K562 (cell line): ENCODE measurements at regions not wholly inside any gene's neighbourhood (a gene's known extent, or its start where the extent isn't known, plus 50 kb on each side); places are given as distances from the start of the nearest gene placed in this dataset.

ENCODE experiments used
- EP300 ChIP-seq: IDR thresholded peaks from 2 replicates; pipeline ENCODE4 v1.6.1; 2012; ENCODE audit warnings: low read length, improper control_type of control experiment
- KAT7 ChIP-seq: sonication (generic); formaldehyde crosslinking; IDR thresholded peaks from 2 replicates; pipeline ENCODE4 v1.8.0; 2022; ENCODE audit warnings: missing genetic modification reagents, mild to moderate bottlenecking, borderline replicate concordance
- NR1H2 ChIP-seq: sonication (generic); formaldehyde crosslinking; IDR thresholded peaks from 2 replicates; pipeline ENCODE4 v1.4.0; 2020; ENCODE audit warnings: mild to moderate bottlenecking, missing genetic modification reagents
- PRMT5 ChIP-seq: sonication (generic); formaldehyde crosslinking; IDR thresholded peaks from 2 replicates; pipeline ENCODE4 v1.5.0; 2020; ENCODE audit warnings: missing genetic modification reagents
- SIX5 ChIP-seq, 2 experiments: IDR thresholded peaks; 2 replicates each; pipeline ENCODE4 v1.6.1; 2011; ENCODE audit warnings: low read length in 2 of 2, borderline replicate concordance in 1 of 2, low read depth in 1 of 2, mild to moderate bottlenecking in 1 of 2, moderate library complexity in 1 of 2; ENCODE audit not compliant: insufficient read depth in 1 of 2
- ZKSCAN8 ChIP-seq: fragments of 200-800 bp; sonication (Bioruptor generic); IDR thresholded peaks from 2 replicates; pipeline ENCODE4 v1.6.1; 2016; ENCODE audit warnings: missing genetic modification characterization, missing compliant biosample characterization
- TF ChIP-seq, protein P1 (sequence below): fragments of 250-450 bp; sonication (Bioruptor Pico); IDR thresholded peaks from 2 replicates; pipeline ENCODE4 v1.5.0; 2021
- TF ChIP-seq, protein P2 (sequence below): sonication (generic); formaldehyde crosslinking; IDR thresholded peaks from 2 replicates; pipeline ENCODE4 v1.8.0; 2022; ENCODE audit warnings: mild to moderate bottlenecking, missing genetic modification reagents
- TF ChIP-seq, protein P3 (sequence below), 3 experiments: IDR thresholded peaks in 2 of 3; conservative IDR thresholded peaks in 1 of 3; 2 replicates each; pipeline ENCODE4 v1.5.1; 2011 to 2012; ENCODE audit warnings: low read length in 3 of 3, mild to moderate bottlenecking in 3 of 3, control low read depth in 2 of 3, improper control_type of control experiment in 1 of 3, inconsistent platforms in 1 of 3, low read depth in 1 of 3, mixed read lengths in 1 of 3, moderate library complexity in 1 of 3; ENCODE audit not compliant: insufficient read depth in 2 of 3

DNA sequence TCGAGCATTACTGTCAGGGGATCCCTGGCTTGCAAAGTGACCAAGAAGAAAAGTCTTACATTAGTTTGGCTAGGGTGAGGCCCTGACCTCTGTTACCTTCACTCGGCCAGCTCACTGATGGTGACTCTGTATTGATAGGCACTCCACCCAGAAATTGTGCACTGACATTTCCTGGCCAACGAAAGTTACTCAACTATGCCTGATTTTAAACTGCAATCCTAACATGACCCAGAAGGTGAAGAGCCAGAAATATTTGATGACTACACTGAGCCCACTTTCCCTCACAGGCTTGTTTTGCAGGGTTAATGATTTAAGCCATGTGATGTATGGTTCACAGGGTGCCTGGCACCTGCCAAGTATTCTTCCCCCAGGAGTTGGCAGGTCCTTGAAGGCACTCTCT, 208.2 kb upstream of the MAF start:
- TF ChIP-seq PRMT5 (CRISPR knock-in tag) (no peak), SIX5 (IDR thresholded peaks at IDR 0.05; ENCODE audit: borderline replicate concordance in 1 of 2, insufficient read depth in 1 of 2, low read depth in 1 of 2, low read length in 2 of 2) (no peak), NR1H2 (no peak), ZKSCAN8 (no peak), EP300 (no peak), KAT7 (CRISPR knock-in tag) (no peak)
- TF ChIP-seq, protein P1, sequence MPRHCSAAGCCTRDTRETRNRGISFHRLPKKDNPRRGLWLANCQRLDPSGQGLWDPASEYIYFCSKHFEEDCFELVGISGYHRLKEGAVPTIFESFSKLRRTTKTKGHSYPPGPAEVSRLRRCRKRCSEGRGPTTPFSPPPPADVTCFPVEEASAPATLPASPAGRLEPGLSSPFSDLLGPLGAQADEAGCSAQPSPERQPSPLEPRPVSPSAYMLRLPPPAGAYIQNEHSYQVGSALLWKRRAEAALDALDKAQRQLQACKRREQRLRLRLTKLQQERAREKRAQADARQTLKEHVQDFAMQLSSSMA (CRISPR knock-in tag): no peak
- TF ChIP-seq, protein P2, sequence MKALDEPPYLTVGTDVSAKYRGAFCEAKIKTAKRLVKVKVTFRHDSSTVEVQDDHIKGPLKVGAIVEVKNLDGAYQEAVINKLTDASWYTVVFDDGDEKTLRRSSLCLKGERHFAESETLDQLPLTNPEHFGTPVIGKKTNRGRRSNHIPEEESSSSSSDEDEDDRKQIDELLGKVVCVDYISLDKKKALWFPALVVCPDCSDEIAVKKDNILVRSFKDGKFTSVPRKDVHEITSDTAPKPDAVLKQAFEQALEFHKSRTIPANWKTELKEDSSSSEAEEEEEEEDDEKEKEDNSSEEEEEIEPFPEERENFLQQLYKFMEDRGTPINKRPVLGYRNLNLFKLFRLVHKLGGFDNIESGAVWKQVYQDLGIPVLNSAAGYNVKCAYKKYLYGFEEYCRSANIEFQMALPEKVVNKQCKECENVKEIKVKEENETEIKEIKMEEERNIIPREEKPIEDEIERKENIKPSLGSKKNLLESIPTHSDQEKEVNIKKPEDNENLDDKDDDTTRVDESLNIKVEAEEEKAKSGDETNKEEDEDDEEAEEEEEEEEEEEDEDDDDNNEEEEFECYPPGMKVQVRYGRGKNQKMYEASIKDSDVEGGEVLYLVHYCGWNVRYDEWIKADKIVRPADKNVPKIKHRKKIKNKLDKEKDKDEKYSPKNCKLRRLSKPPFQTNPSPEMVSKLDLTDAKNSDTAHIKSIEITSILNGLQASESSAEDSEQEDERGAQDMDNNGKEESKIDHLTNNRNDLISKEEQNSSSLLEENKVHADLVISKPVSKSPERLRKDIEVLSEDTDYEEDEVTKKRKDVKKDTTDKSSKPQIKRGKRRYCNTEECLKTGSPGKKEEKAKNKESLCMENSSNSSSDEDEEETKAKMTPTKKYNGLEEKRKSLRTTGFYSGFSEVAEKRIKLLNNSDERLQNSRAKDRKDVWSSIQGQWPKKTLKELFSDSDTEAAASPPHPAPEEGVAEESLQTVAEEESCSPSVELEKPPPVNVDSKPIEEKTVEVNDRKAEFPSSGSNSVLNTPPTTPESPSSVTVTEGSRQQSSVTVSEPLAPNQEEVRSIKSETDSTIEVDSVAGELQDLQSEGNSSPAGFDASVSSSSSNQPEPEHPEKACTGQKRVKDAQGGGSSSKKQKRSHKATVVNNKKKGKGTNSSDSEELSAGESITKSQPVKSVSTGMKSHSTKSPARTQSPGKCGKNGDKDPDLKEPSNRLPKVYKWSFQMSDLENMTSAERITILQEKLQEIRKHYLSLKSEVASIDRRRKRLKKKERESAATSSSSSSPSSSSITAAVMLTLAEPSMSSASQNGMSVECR: no peak
- TF ChIP-seq, protein P3, sequence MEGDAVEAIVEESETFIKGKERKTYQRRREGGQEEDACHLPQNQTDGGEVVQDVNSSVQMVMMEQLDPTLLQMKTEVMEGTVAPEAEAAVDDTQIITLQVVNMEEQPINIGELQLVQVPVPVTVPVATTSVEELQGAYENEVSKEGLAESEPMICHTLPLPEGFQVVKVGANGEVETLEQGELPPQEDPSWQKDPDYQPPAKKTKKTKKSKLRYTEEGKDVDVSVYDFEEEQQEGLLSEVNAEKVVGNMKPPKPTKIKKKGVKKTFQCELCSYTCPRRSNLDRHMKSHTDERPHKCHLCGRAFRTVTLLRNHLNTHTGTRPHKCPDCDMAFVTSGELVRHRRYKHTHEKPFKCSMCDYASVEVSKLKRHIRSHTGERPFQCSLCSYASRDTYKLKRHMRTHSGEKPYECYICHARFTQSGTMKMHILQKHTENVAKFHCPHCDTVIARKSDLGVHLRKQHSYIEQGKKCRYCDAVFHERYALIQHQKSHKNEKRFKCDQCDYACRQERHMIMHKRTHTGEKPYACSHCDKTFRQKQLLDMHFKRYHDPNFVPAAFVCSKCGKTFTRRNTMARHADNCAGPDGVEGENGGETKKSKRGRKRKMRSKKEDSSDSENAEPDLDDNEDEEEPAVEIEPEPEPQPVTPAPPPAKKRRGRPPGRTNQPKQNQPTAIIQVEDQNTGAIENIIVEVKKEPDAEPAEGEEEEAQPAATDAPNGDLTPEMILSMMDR (IDR thresholded peaks at IDR 0.05 in 2 of 3, conservative IDR thresholded peaks at IDR 0.05 in 1 of 3; ENCODE audit: insufficient read depth in 2 of 3, low read depth in 1 of 3, low read length in 3 of 3): no peak
